HG03039 (cell line): ENCODE measurements at regions not wholly inside any gene's neighbourhood (a gene's known extent, or its start where the extent isn't known, plus 50 kb on each side); places are given as distances from the start of the nearest gene placed in this dataset.
"Not testable (repeated sequence)": the region's sequence is repeated elsewhere in the genome, so short reads cannot be mapped to it uniquely, and the experiment has no call there.

Experiments
- ATAC-seq: cut with Tn5 transposase; IDR thresholded peaks from one replicate; pipeline ENCODE4 v1.9.1; 2021; ENCODE audit warnings: mild to moderate bottlenecking, moderate library complexity; ENCODE audit not compliant: unreplicated experiment

GRCh38 chr2:220569112-220569897 is 941.9 kb downstream of the SLC4A3 start:
- ATAC-seq = no peak

GRCh38 chr2:220572385-220572784 is 945.0 kb downstream of the SLC4A3 start:
- no peak for ATAC-seq

GRCh38 chr2:220574038-220574437 is 946.6 kb downstream of the SLC4A3 start:
- no peak for ATAC-seq

- ATAC-seq = no peak
These were observed 948.5 kb downstream of the SLC4A3 start for GRCh38 chr2:220575963-220576362.

GRCh38 chr2:220579452-220579851 is 952.0 kb downstream of the SLC4A3 start:
- no peak for ATAC-seq

GRCh38 chr2:220580113-220580512 is 952.7 kb downstream of the SLC4A3 start:
- ATAC-seq = no peak

- no peak for ATAC-seq
These were observed 956.3 kb downstream of the SLC4A3 start for GRCh38 chr2:220583725-220584124.

- ATAC-seq = no peak
These were observed 957.8 kb downstream of the SLC4A3 start for GRCh38 chr2:220585241-220585640.

GRCh38 chr2:220586980-220587530 is 959.6 kb downstream of the SLC4A3 start:
- no peak for ATAC-seq

GRCh38 chr2:220588148-220588547 is 960.7 kb downstream of the SLC4A3 start:
- no peak for ATAC-seq

GRCh38 chr2:220590476-220590875 is 963.0 kb downstream of the SLC4A3 start:
- ATAC-seq = no peak

GRCh38 chr2:220593526-220593925 is 966.1 kb downstream of the SLC4A3 start:
- no peak for ATAC-seq

GRCh38 chr2:220601674-220602073 is 970.4 kb downstream of the EPHA4 start:
- ATAC-seq = no peak

GRCh38 chr2:220613004-220613403 is 959.1 kb downstream of the EPHA4 start:
- ATAC-seq = not testable (repeated sequence)

GRCh38 chr2:220614064-220614463 is 958.0 kb downstream of the EPHA4 start:
- no peak for ATAC-seq

- no peak for ATAC-seq
These were observed 952.4 kb downstream of the EPHA4 start for GRCh38 chr2:220619525-220620220.

- ATAC-seq = no peak
These were observed 945.5 kb downstream of the EPHA4 start for GRCh38 chr2:220626603-220627002.

GRCh38 chr2:220628252-220628651 is 943.9 kb downstream of the EPHA4 start:
- no peak for ATAC-seq

- ATAC-seq = no peak
These were observed 931.0 kb downstream of the EPHA4 start for GRCh38 chr2:220641137-220641536.

- no peak for ATAC-seq
These were observed 925.7 kb downstream of the EPHA4 start for GRCh38 chr2:220646424-220646823.

- ATAC-seq = no peak
These were observed 923.5 kb downstream of the EPHA4 start for GRCh38 chr2:220648628-220649027.

GRCh38 chr2:220653776-220654175 is 918.3 kb downstream of the EPHA4 start:
- ATAC-seq = no peak
